Keratinocyte (primary cell): ENCODE measurements at regions not wholly inside any gene's neighbourhood (a gene's known extent, or its start where the extent isn't known, plus 50 kb on each side); places are given as distances from the start of the nearest gene placed in this dataset.

Source experiments
- DNase-seq: peaks from one replicate; pipeline ENCODE4 v3.0.0-alpha.2; 2011; ENCODE audit warnings: low read depth, missing footprints, low spot score
- FAIRE-seq: peaks from 2 replicates; lab custom pipeline; 2011; peaks lifted over from hg19 to GRCh38; lab: Jason Lieb, UNC
- H2AFZ ChIP-seq: 2 replicates; pipeline ENCODE4 v1.6.0; 2012; ENCODE audit warnings: low read length, control low read depth, inconsistent platforms; ENCODE audit not compliant: control insufficient read depth
- H3K27ac ChIP-seq: 2 replicates; pipeline ENCODE4 v1.5.1; 2011; ENCODE audit warnings: low read length; ENCODE audit not compliant: control insufficient read depth, insufficient read depth
- H3K27me3 ChIP-seq: 3 replicates; pipeline ENCODE4 v1.6.0; 2011; ENCODE audit warnings: low read length; ENCODE audit not compliant: control insufficient read depth, insufficient read depth; ENCODE audit errors: extremely low read depth
- H3K36me3 ChIP-seq, 2 experiments: 2 replicates in 1 of 2; 3 replicates in 1 of 2; pipeline ENCODE4 v1.5.1; 2011; ENCODE audit warnings: low read length in 2 of 2, mild to moderate bottlenecking in 1 of 2; ENCODE audit not compliant: control insufficient read depth in 2 of 2, insufficient read depth in 2 of 2; ENCODE audit errors: extremely low read depth in 1 of 2
- H3K4me1 ChIP-seq: 3 replicates; pipeline ENCODE4 v1.5.1; 2011; ENCODE audit warnings: low read length; ENCODE audit not compliant: control insufficient read depth, insufficient read depth; ENCODE audit errors: extremely low read depth
- H3K4me2 ChIP-seq: 3 replicates; pipeline ENCODE4 v1.6.0; 2011; ENCODE audit warnings: low read depth, low read length; ENCODE audit not compliant: control insufficient read depth, insufficient read depth; ENCODE audit errors: extremely low read depth
- H3K4me3 ChIP-seq, 3 experiments: fragments of 200-600 bp in 1 of 3; sonication (generic) in 1 of 3; 2 replicates in 2 of 3; 3 replicates in 1 of 3; pipeline ENCODE4 v1.5.1; 2011 to 2016; ENCODE audit warnings: low read length in 3 of 3, mild to moderate bottlenecking in 3 of 3, control low read depth in 2 of 3, inconsistent platforms in 1 of 3, low read depth in 1 of 3, mixed read lengths in 1 of 3, mixed run types in 1 of 3, moderate library complexity in 1 of 3; ENCODE audit not compliant: control insufficient read depth in 2 of 3, insufficient read depth in 2 of 3; ENCODE audit errors: extremely low read depth in 1 of 3
- H3K79me2 ChIP-seq: 2 replicates; pipeline ENCODE4 v1.6.0; 2012; ENCODE audit warnings: low read length; ENCODE audit not compliant: control insufficient read depth, insufficient read depth
- H3K9ac ChIP-seq: 3 replicates; pipeline ENCODE4 v1.6.0; 2011; ENCODE audit warnings: low read length; ENCODE audit not compliant: control insufficient read depth, insufficient read depth; ENCODE audit errors: extremely low read depth
- H3K9me1 ChIP-seq: 3 replicates; pipeline ENCODE4 v1.6.0; 2011; ENCODE audit warnings: low read length; ENCODE audit not compliant: control insufficient read depth, insufficient read depth; ENCODE audit errors: extremely low read depth
- H3K9me3 ChIP-seq: 2 replicates; pipeline ENCODE4 v1.5.1; 2012; ENCODE audit warnings: low read depth, low read length; ENCODE audit not compliant: control insufficient read depth
- H4K20me1 ChIP-seq: 3 replicates; pipeline ENCODE4 v1.6.0; 2011; ENCODE audit warnings: low read length; ENCODE audit not compliant: control insufficient read depth, insufficient read depth; ENCODE audit errors: extremely low read depth
- EZH2 ChIP-seq: IDR thresholded peaks from one replicate; pipeline ENCODE4 v1.6.1; 2012; ENCODE audit warnings: inconsistent platforms, mild to moderate bottlenecking, low read length, moderate library complexity
- dilution Hi-C: fragments of 300-500 bp; cut with MboI; formaldehyde crosslinking; loops from one replicate; pipeline ENCODE4 v1.7.0; 2020; ENCODE audit warnings: low sequenced_read_pairs; ENCODE audit not compliant: extremely low pct_ligation_motif_present
- TF ChIP-seq, protein P1 (sequence below), 3 experiments: IDR thresholded peaks in 1 of 3; conservative IDR thresholded peaks in 1 of 3; optimal IDR thresholded peaks in 1 of 3; 2 replicates in 2 of 3; 3 replicates in 1 of 3; pipeline versions ENCODE3 to v1.5.1; 2011; ENCODE audit warnings: low read length in 3 of 3, mild to moderate bottlenecking in 3 of 3, moderate library complexity in 2 of 3, control low read depth in 1 of 3, inconsistent platforms in 1 of 3; ENCODE audit not compliant: insufficient read depth in 2 of 3; ENCODE audit errors: extremely low read depth in 1 of 3

DNA sequence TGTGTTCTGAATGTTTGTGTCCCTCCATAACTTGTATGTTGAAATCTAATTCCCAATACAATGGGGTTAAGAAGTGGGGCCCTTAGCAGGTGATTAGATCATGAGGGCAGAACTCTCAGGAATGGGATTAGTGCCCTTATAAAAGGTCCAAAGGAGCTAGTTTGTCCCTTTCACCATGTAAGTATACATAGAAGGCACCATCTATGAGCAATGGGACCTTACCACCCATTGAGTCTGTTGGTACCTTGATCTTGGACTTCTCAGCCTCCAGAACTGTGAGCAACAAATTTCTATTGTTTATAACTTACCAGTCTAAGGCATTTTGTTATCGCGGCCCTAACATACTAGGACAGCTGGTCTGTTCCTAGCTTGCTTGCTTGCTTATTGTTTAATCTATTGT lies 106.3 kb downstream of the MYCN start:
- Histone ChIP-seq H3K9ac (no peak overlapping the region), H3K4me1 (no peaks in the 10 kb centered on the region), H4K20me1 (no peaks in the 10 kb centered on the region), H2AFZ (no peak overlapping the region), H3K36me3 (no peaks in the 10 kb centered on the region), H3K9me1 (no peaks in the 10 kb centered on the region), H3K4me3 (no peak overlapping the region), H3K9me3 (no peaks in the 10 kb centered on the region), H3K27me3 (no peaks in the 10 kb centered on the region), H3K79me2 (no peaks in the 10 kb centered on the region), H3K27ac (no peak overlapping the region), H3K4me2 (no peak overlapping the region)
- FAIRE-seq (no peak), DNase-seq (no peak)
- dilution Hi-C loops, result no loop called here
- TF ChIP-seq EZH2, result no peak

DNA sequence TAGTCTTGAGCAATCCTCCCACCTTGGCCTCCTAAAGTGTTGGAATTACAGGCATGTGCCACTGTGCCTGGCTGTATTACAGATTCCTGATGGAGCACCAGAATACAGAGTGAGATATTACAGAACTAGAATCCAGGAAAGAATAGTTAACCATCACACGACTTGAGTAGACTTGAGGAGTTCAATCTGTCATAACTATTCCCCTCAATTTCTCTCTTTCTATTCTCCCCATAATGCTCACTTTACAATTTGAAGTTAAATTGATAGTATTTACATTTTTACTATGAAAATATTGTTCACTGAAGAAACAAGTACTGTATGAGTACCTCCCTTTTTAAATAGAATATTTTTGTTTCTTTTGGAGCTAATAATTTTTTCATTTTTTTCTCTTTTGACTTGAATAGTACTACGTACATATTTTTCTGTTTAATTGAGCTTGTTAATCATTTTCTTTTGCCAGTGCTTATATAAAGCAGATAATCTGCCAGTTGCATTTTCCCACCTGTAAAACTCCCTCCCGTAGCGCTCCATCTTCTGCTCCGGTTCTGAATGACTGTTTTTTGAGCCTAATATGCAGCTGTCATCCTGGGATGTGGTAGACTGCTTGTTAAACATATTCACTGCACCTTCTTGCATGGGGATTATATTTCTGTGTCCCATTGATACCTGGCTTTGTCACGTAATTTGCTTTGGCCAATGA lies 105.5 kb downstream of the MYCN start:
- H2AFZ ChIP-seq, result no peak overlapping the region
- no peaks in the 10 kb centered on the region for H3K4me1 ChIP-seq
- no peak overlapping the region for H3K4me2 ChIP-seq
- no peaks in the 10 kb centered on the region for H3K79me2 ChIP-seq
- TF ChIP-seq, protein P1, sequence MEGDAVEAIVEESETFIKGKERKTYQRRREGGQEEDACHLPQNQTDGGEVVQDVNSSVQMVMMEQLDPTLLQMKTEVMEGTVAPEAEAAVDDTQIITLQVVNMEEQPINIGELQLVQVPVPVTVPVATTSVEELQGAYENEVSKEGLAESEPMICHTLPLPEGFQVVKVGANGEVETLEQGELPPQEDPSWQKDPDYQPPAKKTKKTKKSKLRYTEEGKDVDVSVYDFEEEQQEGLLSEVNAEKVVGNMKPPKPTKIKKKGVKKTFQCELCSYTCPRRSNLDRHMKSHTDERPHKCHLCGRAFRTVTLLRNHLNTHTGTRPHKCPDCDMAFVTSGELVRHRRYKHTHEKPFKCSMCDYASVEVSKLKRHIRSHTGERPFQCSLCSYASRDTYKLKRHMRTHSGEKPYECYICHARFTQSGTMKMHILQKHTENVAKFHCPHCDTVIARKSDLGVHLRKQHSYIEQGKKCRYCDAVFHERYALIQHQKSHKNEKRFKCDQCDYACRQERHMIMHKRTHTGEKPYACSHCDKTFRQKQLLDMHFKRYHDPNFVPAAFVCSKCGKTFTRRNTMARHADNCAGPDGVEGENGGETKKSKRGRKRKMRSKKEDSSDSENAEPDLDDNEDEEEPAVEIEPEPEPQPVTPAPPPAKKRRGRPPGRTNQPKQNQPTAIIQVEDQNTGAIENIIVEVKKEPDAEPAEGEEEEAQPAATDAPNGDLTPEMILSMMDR (optimal IDR thresholded peaks at IDR 0.05 in 1 of 3, IDR thresholded peaks at IDR 0.05 in 1 of 3, conservative IDR thresholded peaks at IDR 0.05 in 1 of 3; ENCODE audit: extremely low read depth in 1 of 3, insufficient read depth in 2 of 3, low read length in 3 of 3), result no peak
- TF ChIP-seq EZH2, result no peak
- no peak overlapping the region for H3K27ac ChIP-seq
- no peak for FAIRE-seq
- H3K36me3 ChIP-seq, result no peaks in the 10 kb centered on the region
- dilution Hi-C loops, result no loop called here
- no peaks in the 10 kb centered on the region for H4K20me1 ChIP-seq
- no peaks in the 10 kb centered on the region for H3K9me3 ChIP-seq
- no peaks in the 10 kb centered on the region for H3K9me1 ChIP-seq
- no peak for DNase-seq
- H3K4me3 ChIP-seq, result no peak overlapping the region
- no peaks in the 10 kb centered on the region for H3K27me3 ChIP-seq
- H3K9ac ChIP-seq, result no peak overlapping the region

DNA sequence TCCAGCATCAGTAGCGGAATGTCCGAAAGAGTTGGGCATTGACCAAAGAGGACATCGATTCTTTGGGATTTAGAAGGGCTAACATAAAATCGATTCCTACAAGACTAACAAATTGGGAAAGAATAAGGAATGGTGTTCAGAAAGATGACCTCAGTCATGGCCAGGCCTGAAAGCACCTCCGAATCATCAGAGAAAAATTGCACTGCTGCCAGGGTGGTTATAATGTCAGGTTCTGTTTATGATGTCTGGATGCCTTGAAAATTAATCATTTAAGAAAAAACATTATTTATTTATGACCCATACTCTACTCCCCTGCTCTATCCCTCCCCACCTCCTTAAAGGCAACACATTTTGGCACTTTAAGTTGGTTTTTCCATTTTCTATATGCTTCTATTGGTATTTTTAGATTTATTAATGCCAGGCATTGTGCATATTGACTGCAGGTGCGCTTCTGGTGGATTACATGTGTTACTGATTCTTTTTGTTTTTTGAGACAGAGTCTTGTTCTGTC lies 104.7 kb downstream of the MYCN start:
- dilution Hi-C loops, result no loop called here
- DNase-seq, result no peak
- H3K4me3 ChIP-seq, result no peak overlapping the region

More for the DNA sequence above, 104.7 kb downstream of the MYCN start:
- no peaks in the 10 kb centered on the region for H3K4me1 ChIP-seq
- H3K27ac ChIP-seq, result no peak overlapping the region
- H2AFZ ChIP-seq, result no peak overlapping the region
- no peaks in the 10 kb centered on the region for H3K27me3 ChIP-seq
- H3K79me2 ChIP-seq, result no peaks in the 10 kb centered on the region
- H3K36me3 ChIP-seq, result no peaks in the 10 kb centered on the region
- no peaks in the 10 kb centered on the region for H3K9me3 ChIP-seq
- H3K9ac ChIP-seq, result no peak overlapping the region
- H3K4me2 ChIP-seq, result no peak overlapping the region
- H4K20me1 ChIP-seq, result no peaks in the 10 kb centered on the region
- FAIRE-seq, result no peak
- H3K9me1 ChIP-seq, result no peaks in the 10 kb centered on the region
- TF ChIP-seq, protein P1 (optimal IDR thresholded peaks at IDR 0.05 in 1 of 3, IDR thresholded peaks at IDR 0.05 in 1 of 3, conservative IDR thresholded peaks at IDR 0.05 in 1 of 3; ENCODE audit: extremely low read depth in 1 of 3, insufficient read depth in 2 of 3, low read length in 3 of 3), result no peak
- TF ChIP-seq EZH2, result no peak
